NB4 (cell line): ENCODE measurements at regions not wholly inside any gene's neighbourhood (a gene's known extent, or its start where the extent isn't known, plus 50 kb on each side); places are given as distances from the start of the nearest gene placed in this dataset.

ENCODE experiments used
- POLR2A ChIP-seq: IDR thresholded peaks from 2 replicates; pipeline ENCODE4 v1.6.1; 2011; ENCODE audit warnings: mild to moderate bottlenecking; ENCODE audit not compliant: insufficient read length; ENCODE audit errors: extremely low read depth
- TF ChIP-seq, protein P1 (sequence below): IDR thresholded peaks from one replicate; pipeline ENCODE4 v1.5.1; 2012; ENCODE audit warnings: low read depth, low read length
- TF ChIP-seq, protein P2 (sequence below): IDR thresholded peaks from 2 replicates; pipeline ENCODE4 v1.6.1; 2011; ENCODE audit warnings: low read depth, low read length

DNA sequence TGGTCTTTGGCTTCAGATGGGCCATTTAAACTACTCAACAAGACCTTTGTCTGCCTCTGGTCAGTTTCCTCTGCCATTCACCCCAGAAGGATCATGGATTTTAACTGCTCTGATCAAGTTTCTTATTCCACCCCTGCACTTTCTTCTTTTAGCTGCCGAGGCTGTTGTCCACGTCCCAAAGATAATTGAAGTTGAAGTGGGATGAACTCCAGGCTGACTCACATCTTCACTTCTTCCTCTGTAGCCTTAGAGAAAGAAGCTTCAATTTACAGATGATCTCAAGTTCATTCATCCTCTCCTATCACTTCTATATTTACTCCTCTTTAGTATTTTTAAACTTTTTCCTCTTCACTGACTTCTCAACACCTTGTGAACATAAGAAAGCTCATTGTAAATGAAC is 651.6 kb downstream of the UTRN start:
- no peak for TF ChIP-seq POLR2A
- TF ChIP-seq, protein P1, sequence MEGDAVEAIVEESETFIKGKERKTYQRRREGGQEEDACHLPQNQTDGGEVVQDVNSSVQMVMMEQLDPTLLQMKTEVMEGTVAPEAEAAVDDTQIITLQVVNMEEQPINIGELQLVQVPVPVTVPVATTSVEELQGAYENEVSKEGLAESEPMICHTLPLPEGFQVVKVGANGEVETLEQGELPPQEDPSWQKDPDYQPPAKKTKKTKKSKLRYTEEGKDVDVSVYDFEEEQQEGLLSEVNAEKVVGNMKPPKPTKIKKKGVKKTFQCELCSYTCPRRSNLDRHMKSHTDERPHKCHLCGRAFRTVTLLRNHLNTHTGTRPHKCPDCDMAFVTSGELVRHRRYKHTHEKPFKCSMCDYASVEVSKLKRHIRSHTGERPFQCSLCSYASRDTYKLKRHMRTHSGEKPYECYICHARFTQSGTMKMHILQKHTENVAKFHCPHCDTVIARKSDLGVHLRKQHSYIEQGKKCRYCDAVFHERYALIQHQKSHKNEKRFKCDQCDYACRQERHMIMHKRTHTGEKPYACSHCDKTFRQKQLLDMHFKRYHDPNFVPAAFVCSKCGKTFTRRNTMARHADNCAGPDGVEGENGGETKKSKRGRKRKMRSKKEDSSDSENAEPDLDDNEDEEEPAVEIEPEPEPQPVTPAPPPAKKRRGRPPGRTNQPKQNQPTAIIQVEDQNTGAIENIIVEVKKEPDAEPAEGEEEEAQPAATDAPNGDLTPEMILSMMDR: no peak
- TF ChIP-seq, protein P2, sequence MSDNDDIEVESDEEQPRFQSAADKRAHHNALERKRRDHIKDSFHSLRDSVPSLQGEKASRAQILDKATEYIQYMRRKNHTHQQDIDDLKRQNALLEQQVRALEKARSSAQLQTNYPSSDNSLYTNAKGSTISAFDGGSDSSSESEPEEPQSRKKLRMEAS: no peak
